Small intestine (tissue), 7 donors: ENCODE measurements at regions not wholly inside any gene's neighbourhood (a gene's known extent, or its start where the extent isn't known, plus 50 kb on each side); places are given as distances from the start of the nearest gene placed in this dataset.

Experiments used
- DNase-seq, 2 donors: peaks; one replicate each; pipeline versions ENCODE4 v3.0.0 to v3.0.0-alpha.2; 2013
- FAIRE-seq: peaks from 2 replicates; lab custom pipeline; 2012; peaks lifted over from hg19 to GRCh38; lab: Jason Lieb, UNC
- H3K27ac ChIP-seq, 3 donors: one replicate each; pipeline ENCODE4 v1.5.1; 2013; ENCODE audit warnings: low read length in 2 of 3, mild to moderate bottlenecking in 2 of 3, control low read depth in 1 of 3, inconsistent platforms in 1 of 3, low read depth in 1 of 3, moderate library complexity in 1 of 3
- H3K27me3 ChIP-seq, 3 donors: one replicate each; pipeline ENCODE4 v1.6.1; 2013; ENCODE audit warnings: low read length in 3 of 3, inconsistent platforms in 1 of 3; ENCODE audit not compliant: control insufficient read depth in 3 of 3, insufficient read depth in 3 of 3
- H3K36me3 ChIP-seq, 3 donors: one replicate each; pipeline ENCODE4 v1.6.1; 2013; ENCODE audit warnings: low read length in 3 of 3, inconsistent platforms in 1 of 3, low read depth in 1 of 3, mild to moderate bottlenecking in 1 of 3, moderate library complexity in 1 of 3; ENCODE audit not compliant: control insufficient read depth in 3 of 3, insufficient read depth in 2 of 3
- H3K4me1 ChIP-seq, 3 donors: one replicate each; pipeline ENCODE4 v1.6.1; 2013; ENCODE audit warnings: low read length in 2 of 3, inconsistent platforms in 1 of 3, low read depth in 1 of 3, mild to moderate bottlenecking in 1 of 3, moderate library complexity in 1 of 3; ENCODE audit not compliant: control insufficient read depth in 3 of 3, insufficient read depth in 2 of 3
- H3K4me3 ChIP-seq, 3 donors: one replicate each; pipeline ENCODE4 v1.5.1; 2013; ENCODE audit warnings: low read length in 3 of 3, control low read depth in 1 of 3, inconsistent platforms in 1 of 3, low read depth in 1 of 3, mild to moderate bottlenecking in 1 of 3, moderate library complexity in 1 of 3
- H3K9me3 ChIP-seq, 2 donors: one replicate each; pipeline ENCODE4 v1.6.1; 2013; ENCODE audit warnings: low read depth in 1 of 2, low read length in 1 of 2; ENCODE audit not compliant: control insufficient read depth in 2 of 2, insufficient read depth in 1 of 2
- WGBS, 3 donors: extraction: QIAGEN DNeasy Blood & Tissue Kit; methylation state at CpG; one replicate each; pipeline ENCODE4 v1.1.7; 2013; 5-methylcytosine and 5-hydroxymethylcytosine counted together
- donor health status: healthy with polysubstance abuse.
- donor health status: control.
- donor health status: control.
- donor health status: Bipolar disorder and iron deficiency.
- donor health status: healthy.

GRCh38 chr1:100611086-100611485, 73.1 kb downstream of the GPR88 start:
- WGBS, 3 donors = 71 to 78% (median 75%) methylated on average over 3 of the region's 3 CpGs
- no peak for DNase-seq
- Histone ChIP-seq H3K4me1 (no peaks in the 10 kb centered on the region), H3K27me3 (no peaks in the 10 kb centered on the region), H3K36me3 (no peaks in the 10 kb centered on the region), H3K9me3 (no peaks in the 10 kb centered on the region), H3K4me3 (no peak overlapping the region), H3K27ac (no peak overlapping the region)
- FAIRE-seq = no peak

- no peaks in the 10 kb centered on the region for H3K36me3 ChIP-seq
- H3K27me3 ChIP-seq = no peaks in the 10 kb centered on the region
- no peak overlapping the region for H3K27ac ChIP-seq
- no peaks in the 10 kb centered on the region for H3K4me1 ChIP-seq
- no peaks in the 10 kb centered on the region for H3K9me3 ChIP-seq
- FAIRE-seq (no peak), DNase-seq (no peak)
- no peak overlapping the region for H3K4me3 ChIP-seq
- 70 to 89% (median 79%) methylated on average over 3 of the region's 3 CpGs for WGBS, 3 donors
Observed at GRCh38 chr1:100612540-100612939, 74.6 kb downstream of the GPR88 start.

- Histone ChIP-seq H3K27ac (no peak overlapping the region), H3K36me3 (no peaks in the 10 kb centered on the region), H3K27me3 (no peaks in the 10 kb centered on the region), H3K9me3 (no peaks in the 10 kb centered on the region), H3K4me3 (no peak overlapping the region), H3K4me1 (no peaks in the 10 kb centered on the region)
- 70 to 82% (median 78%) methylated on average over 3 of the region's 3 CpGs for WGBS, 3 donors
- DNase-seq (no peak), FAIRE-seq (no peak)
Observed at GRCh38 chr1:100613817-100614559, 76.0 kb downstream of the GPR88 start.

- 32 to 59% (median 45%) methylated on average over 6 of the region's 6 CpGs for WGBS, 3 donors
- Histone ChIP-seq H3K4me3 (no peak overlapping the region), H3K36me3 (no peaks in the 10 kb centered on the region), H3K9me3 (no peaks in the 10 kb centered on the region), H3K27ac (no peak overlapping the region), H3K27me3 (no peaks in the 10 kb centered on the region), H3K4me1 (no peaks in the 10 kb centered on the region)
- FAIRE-seq (no peak), DNase-seq (peak in 1 of 2 donors; percentile 43)
Observed at GRCh38 chr1:100614570-100614969, 76.6 kb downstream of the GPR88 start.

GRCh38 chr1:100615686-100616085, 77.7 kb downstream of the GPR88 start:
- no peaks in the 10 kb centered on the region for H3K9me3 ChIP-seq
- DNase-seq (no peak), FAIRE-seq (no peak)
- H3K4me3 ChIP-seq = no peak overlapping the region
- no peak overlapping the region for H3K27ac ChIP-seq
- no peaks in the 10 kb centered on the region for H3K27me3 ChIP-seq
- H3K36me3 ChIP-seq = no peaks in the 10 kb centered on the region
- no peaks in the 10 kb centered on the region for H3K4me1 ChIP-seq
- WGBS, 3 donors = 88 to 96% (median 92%) methylated on average over 4 of the region's 4 CpGs

GRCh38 chr1:100616121-100616621, 78.2 kb downstream of the GPR88 start:
- H3K9me3 ChIP-seq = no peaks in the 10 kb centered on the region
- H3K36me3 ChIP-seq = no peaks in the 10 kb centered on the region
- WGBS, 3 donors = 74 to 84% (median 81%) methylated on average over 4 of the region's 4 CpGs
- no peak overlapping the region for H3K27ac ChIP-seq
- no peaks in the 10 kb centered on the region for H3K27me3 ChIP-seq
- H3K4me1 ChIP-seq = no peaks in the 10 kb centered on the region
- FAIRE-seq (no peak), DNase-seq (no peak)
- no peak overlapping the region for H3K4me3 ChIP-seq

GRCh38 chr1:100622037-100622436, 84.1 kb downstream of the GPR88 start:
- DNase-seq (no peak), FAIRE-seq (no peak)
- Histone ChIP-seq H3K4me3 (no peak overlapping the region), H3K36me3 (no peaks in the 10 kb centered on the region), H3K4me1 (no peaks in the 10 kb centered on the region), H3K27me3 (no peaks in the 10 kb centered on the region), H3K9me3 (no peaks in the 10 kb centered on the region), H3K27ac (no peak overlapping the region)
- WGBS, 3 donors = 4 to 27% (median 21%) methylated on average over 1 of the region's 1 CpG

GRCh38 chr1:100622506-100622905, 84.6 kb downstream of the GPR88 start:
- DNase-seq (no peak), FAIRE-seq (no peak)
- Histone ChIP-seq H3K4me1 (no peaks in the 10 kb centered on the region), H3K36me3 (no peaks in the 10 kb centered on the region), H3K4me3 (no peak overlapping the region), H3K27ac (peak overlapping the region in 1 of 3 donors; percentile 42), H3K9me3 (no peaks in the 10 kb centered on the region), H3K27me3 (no peaks in the 10 kb centered on the region)
- WGBS, 3 donors = 87 to 92% (median 90%) methylated on average over 1 of the region's 1 CpG
